Cardiac fibroblast (primary cell): ENCODE measurements at regions not wholly inside any gene's neighbourhood (a gene's known extent, or its start where the extent isn't known, plus 50 kb on each side); places are given as distances from the start of the nearest gene placed in this dataset.

ENCODE experiments used
- DNase-seq, 2 donors: peaks; one replicate each; pipeline versions ENCODE4 v3.0.0 to v3.0.0-alpha.2; 2010; ENCODE audit warnings: low read depth in 2 of 2
- H3K4me3 ChIP-seq, 2 donors: replicated peaks in 1 of 2; 1 replicate in 1 of 2; 2 replicates in 1 of 2; pipeline ENCODE4 v1.5.1; 2011; ENCODE audit warnings: low read depth in 2 of 2, low read length in 2 of 2, mild to moderate bottlenecking in 2 of 2, moderate library complexity in 1 of 2
- CTCF ChIP-seq: IDR thresholded peaks from one replicate; pipeline ENCODE4 v1.5.1; 2011; ENCODE audit warnings: low read depth, mild to moderate bottlenecking, low read length, inconsistent platforms

GRCh38 chr6:122153557-122153956 lies 245.9 kb upstream of the HSF2 start:
- no peak for TF ChIP-seq CTCF
- H3K4me3 ChIP-seq, result no peak overlapping the region
- no peak for DNase-seq

GRCh38 chr6:122154155-122154554 lies 245.3 kb upstream of the HSF2 start:
- DNase-seq, result no peak
- H3K4me3 ChIP-seq, result no peak overlapping the region
- no peak for TF ChIP-seq CTCF

DNA sequence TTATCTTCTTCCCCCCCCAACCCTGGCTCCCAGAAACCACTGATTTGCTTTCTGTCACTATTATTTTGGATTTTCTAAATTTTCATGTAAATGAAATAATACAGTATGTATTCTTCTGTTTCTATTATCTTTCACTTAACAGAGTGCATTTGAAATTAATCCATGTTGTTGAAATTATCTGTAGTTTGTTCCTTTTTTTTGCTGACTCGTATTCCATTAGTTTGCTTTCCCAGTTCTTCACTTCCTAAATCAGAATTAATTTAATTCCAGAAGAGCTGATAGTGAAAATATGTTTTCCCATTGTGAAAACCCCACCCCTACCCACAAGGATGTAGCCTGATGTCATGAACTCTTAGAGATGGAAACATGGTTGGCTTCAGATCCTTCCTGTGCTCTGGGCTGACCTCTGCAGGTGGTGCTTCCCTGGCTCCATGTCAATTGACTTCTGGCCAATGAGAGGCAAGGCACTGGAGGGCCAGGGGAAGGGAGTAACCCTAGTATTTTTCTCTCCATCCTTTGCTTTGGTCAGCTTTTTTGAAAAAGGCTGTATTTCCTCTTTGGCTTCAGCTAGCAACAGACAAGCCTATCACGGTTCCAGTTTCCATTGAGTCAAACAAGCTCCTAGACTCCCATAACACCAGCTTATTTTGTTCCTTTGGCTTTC lies 244.4 kb upstream of the HSF2 start:
- TF ChIP-seq CTCF, result no peak
- H3K4me3 ChIP-seq, result no peak overlapping the region
- DNase-seq, result no peak

DNA sequence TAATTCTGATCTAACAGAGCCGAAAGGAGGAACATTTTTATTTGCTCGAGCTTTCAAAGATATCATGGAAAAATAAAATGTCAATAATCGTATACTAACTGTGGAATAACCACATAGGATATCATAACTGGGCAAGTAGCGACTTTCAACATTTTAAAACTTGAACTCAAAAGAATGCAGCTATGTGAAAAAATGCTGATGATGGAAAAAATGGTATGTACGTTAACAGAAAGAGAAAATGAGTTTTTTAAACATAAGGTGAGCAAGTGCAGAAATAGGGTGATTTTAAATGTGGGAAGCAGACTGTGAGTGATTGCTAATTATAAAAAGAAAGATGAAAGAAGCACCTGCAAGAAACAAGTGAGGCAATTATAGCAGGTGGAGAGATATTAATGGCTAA lies 238.3 kb upstream of the HSF2 start:
- TF ChIP-seq CTCF, result no peak
- no peak for DNase-seq
- no peak overlapping the region for H3K4me3 ChIP-seq

GRCh38 chr6:122165014-122165413 lies 234.4 kb upstream of the HSF2 start:
- TF ChIP-seq CTCF, result no peak
- no peak for DNase-seq
- H3K4me3 ChIP-seq, result no peak overlapping the region

GRCh38 chr6:122170274-122170673 lies 229.2 kb upstream of the HSF2 start:
- no peak overlapping the region for H3K4me3 ChIP-seq
- no peak for TF ChIP-seq CTCF
- DNase-seq, result no peak

DNA sequence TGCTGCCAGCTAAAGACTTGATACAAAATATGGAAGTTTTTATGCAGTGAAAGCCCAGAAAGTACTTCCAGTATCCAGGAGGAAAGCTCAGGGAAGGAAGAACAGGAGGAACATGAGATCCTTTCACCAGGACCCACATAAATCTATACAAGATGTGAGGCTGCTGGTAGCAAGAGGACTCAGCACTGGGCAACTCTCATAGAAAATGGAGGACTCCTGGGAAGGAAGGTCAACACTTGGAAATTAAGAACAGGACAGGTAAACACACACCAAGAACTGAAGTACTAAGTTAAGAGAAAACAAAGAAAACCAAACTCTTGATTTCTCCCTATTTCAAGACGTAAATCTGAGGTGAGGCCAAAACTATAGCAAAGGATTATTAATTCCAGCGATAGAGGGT lies 220.5 kb upstream of the HSF2 start:
- H3K4me3 ChIP-seq, result no peak overlapping the region
- no peak for DNase-seq
- no peak for TF ChIP-seq CTCF
